NCI-H345 treated with DMSO at 0.1 percent for 48 hours (cell line): ENCODE measurements at regions not wholly inside any gene's neighbourhood (a gene's known extent, or its start where the extent isn't known, plus 50 kb on each side); places are given as distances from the start of the nearest gene placed in this dataset.
"Not testable (repeated sequence)": the region's sequence is repeated elsewhere in the genome, so short reads cannot be mapped to it uniquely, and the experiment has no call there.

ENCODE experiments used
- DNase-seq: peaks from one replicate; lab custom pipeline; 2025; ENCODE audit not compliant: unreplicated experiment; lab: John Stamatoyannopoulos, UW

GRCh38 chr18:22731398-22731797, 201.7 kb upstream of the RBBP8 start:
- no peak for DNase-seq

GRCh38 chr18:22734105-22734661, 198.9 kb upstream of the RBBP8 start:
- DNase-seq = no peak

- DNase-seq = no peak
Measured at GRCh38 chr18:22734791-22735627, 198.1 kb upstream of the RBBP8 start.

- no peak for DNase-seq
Measured at GRCh38 chr18:22737054-22737453, 196.1 kb upstream of the RBBP8 start.

- no peak for DNase-seq
Measured at GRCh38 chr18:22739061-22739642, 194.0 kb upstream of the RBBP8 start.

- DNase-seq = no peak
Measured at GRCh38 chr18:22739789-22740188, 193.3 kb upstream of the RBBP8 start.

DNA sequence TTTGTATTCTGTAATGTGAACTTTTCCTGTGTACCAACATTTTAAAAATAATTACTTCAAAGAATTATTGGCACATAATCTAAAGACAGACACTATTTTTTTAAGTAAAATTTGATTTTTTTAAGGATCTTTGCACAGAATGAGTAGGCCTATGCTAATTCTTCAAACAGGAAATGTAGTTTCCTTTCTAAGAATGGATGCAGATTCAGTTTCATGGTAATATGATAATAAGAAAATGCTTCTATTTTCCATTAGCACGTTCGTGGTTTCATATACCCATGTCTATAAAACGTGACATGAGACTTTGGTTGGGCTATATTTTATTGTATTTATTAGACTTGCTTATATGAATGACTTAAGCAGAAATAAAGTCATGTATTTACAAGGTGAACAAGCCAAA, 191.8 kb upstream of the RBBP8 start:
- DNase-seq = no peak

DNA sequence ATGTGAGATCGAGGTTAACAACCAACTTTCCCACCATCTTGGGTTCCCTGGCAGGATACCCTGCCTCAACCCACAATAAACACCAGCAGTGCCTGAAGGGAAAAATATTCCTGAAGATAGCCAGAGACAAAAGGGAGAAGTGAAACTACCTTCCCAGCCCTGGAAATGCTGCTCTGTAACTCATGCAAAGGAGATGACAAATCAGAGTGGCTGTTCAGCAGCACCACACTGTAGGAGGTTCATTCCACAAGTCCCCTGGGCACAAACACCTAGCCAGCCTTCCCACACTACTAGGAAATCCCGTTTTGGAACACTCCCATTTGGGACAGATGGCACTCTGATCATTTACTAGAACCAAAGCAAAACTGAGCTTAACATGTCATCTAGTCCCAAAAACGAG, 190.7 kb upstream of the RBBP8 start:
- DNase-seq = no peak

GRCh38 chr18:22745966-22746365, 187.2 kb upstream of the RBBP8 start:
- DNase-seq = no peak

GRCh38 chr18:22752014-22752413, 181.1 kb upstream of the RBBP8 start:
- DNase-seq = no peak

GRCh38 chr18:22753130-22753831, 179.8 kb upstream of the RBBP8 start:
- no peak for DNase-seq

DNA sequence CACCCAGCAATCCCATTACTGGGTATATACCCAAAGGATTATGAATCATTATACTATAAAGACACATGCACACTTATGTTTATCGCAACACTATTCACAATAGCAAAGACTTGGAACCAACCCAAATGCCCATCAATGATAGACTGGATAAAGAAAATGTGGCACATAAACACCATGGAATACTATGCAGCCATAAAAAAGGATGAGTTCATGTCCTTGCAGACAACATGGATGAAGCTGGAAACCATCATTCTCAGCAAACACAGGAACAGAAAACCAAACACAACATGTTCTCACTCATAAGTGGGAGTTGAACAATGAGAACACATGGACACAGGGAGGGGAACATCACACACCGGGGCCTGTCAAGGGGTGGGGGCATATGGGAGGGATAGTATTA, 169.1 kb upstream of the RBBP8 start:
- DNase-seq = not testable (repeated sequence)

DNA sequence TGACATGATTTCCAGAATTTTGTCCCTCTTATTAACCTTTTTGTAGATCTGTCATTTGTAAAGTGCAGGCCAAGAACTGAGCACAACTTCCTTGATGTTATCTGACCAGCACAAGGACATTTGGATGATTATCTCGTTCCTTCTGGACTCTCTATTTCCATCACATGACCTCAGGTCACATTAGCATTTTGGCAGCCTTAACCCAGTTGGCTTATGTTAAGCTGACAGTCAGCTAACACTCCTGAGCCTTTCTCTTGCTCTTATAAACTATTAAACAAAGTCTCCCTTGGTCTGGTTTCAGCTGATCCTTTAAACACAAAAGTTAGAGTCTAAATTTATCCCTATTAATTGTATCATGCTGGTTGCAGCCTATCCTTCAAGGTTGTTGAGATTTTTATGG, 167.2 kb upstream of the RBBP8 start:
- DNase-seq = no peak

DNA sequence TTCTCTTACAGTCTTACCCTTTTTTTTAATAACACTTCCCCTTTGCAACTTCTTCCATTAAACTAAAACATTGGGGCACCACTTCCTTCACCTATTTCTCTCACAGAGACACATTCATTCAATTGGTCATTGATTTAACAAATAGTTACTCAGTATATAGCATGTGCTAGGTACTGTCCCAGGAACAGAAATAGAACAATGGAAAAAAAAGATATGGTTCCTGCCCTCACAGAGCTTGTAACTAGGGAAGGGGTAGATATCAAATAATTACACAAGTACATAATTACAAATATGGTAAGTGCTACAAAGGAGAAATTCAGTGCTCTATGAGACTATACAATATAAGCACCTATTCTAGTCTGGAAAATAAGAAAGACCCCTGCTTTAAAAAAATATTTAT, 165.5 kb upstream of the RBBP8 start:
- no peak for DNase-seq

GRCh38 chr18:22773944-22774343, 159.2 kb upstream of the RBBP8 start:
- DNase-seq = no peak

- DNase-seq = peak; percentile 36
Measured at GRCh38 chr18:22778996-22779395, 154.1 kb upstream of the RBBP8 start.

- no peak for DNase-seq
Measured at GRCh38 chr18:22783245-22783644, 149.9 kb upstream of the RBBP8 start.

GRCh38 chr18:22783662-22784076, 149.5 kb upstream of the RBBP8 start:
- no peak for DNase-seq

DNA sequence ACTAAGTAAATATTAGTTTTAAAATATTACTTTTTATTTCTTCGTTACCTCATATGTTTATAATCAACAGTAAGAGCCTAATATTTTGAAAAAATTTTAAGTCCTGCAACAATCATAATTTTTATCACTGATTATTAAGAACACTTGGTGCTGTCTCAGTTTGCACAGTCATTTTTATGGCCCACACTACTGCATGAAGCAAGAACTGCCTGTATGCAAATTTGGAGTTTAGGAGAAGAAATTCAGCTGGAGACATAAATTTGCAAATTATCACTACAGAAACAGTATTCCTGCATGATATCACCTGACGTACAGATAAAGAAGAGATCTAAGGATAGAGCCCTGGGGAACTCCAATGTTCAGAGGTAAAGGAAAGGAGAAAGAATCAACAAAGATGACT, 144.1 kb upstream of the RBBP8 start:
- no peak for DNase-seq

DNA sequence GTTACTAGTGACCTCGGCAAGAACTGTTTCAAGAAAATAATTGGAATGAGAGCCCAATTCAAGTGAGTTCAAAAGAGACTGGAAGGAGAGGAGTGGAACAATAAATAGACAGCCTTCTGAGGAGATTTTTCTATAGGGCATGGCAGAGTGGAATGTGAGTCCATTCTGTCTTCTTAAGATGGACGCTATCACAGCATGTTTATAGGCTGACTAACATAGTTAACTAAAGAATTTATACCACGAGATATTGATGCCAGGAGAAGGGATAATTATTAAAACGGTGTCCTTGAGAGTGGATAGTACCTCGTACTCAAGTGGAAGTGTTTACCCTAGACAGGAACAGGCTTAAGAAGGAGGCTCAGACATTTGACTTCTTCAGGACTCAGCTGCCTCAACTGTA, 143.5 kb upstream of the RBBP8 start:
- no peak for DNase-seq

DNA sequence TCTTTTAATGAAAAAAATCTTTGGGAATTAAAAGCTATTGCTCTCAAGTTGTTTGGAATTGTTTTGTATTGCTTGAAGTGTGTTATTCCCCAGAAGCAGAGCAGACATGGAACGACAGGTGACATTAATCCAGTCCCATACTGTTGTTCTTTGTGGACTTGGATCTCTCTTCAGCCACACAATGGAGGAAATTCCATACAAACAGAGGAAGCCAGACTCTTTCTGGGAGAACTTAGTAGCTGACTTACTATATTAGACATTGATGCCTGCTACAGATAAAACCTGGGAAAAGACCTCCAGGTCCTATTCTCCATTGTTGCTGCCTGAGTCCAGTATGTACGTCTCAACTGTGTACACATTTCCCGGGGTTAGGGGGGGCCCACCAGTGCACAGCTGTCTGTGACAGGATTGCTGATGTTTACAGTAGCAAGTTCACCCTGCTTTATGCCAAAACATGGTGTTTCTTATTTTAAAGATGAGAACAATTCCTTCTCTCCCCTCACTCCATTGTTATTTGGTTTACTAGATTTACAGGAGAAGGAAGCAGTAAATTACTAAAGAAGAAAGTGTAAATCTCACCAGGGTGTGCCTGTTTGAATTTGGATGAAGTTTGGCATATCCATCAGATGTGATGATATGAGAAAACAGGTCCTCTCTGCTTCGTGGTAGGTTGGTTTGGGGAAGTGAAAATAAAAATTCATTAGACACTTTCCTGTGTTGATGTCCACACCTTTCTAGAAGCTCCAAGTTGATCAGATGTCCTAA, 142.4 kb upstream of the RBBP8 start:
- no peak for DNase-seq
